ENCODE measurements at regions not wholly inside any gene's neighbourhood (a gene's known extent, or its start where the extent isn't known, plus 50 kb on each side); places are given as distances from the start of the nearest gene placed in this dataset.
A peak's percentile ranks its signal among the peaks of the same experiment; 100 is the strongest.

GRCh38 chr12:111203969-111204368 is 164.9 kb downstream of the PHETA1 start:
- peaks cover 38% of the 10 kb centered on the region for H3K27me3 ChIP-seq
- DNase-seq (no peak), ATAC-seq (no peak)
- no peaks in the 10 kb centered on the region for H3K36me3 ChIP-seq
- H3K27ac ChIP-seq: no peak overlapping the region
- no peak overlapping the region for H3K4me3 ChIP-seq
- no peaks in the 10 kb centered on the region for H3K4me1 ChIP-seq
- no peaks in the 10 kb centered on the region for H3K9me3 ChIP-seq
- intact Hi-C loops (cut with DNase I): no loop called here
- TF ChIP-seq, protein P1, sequence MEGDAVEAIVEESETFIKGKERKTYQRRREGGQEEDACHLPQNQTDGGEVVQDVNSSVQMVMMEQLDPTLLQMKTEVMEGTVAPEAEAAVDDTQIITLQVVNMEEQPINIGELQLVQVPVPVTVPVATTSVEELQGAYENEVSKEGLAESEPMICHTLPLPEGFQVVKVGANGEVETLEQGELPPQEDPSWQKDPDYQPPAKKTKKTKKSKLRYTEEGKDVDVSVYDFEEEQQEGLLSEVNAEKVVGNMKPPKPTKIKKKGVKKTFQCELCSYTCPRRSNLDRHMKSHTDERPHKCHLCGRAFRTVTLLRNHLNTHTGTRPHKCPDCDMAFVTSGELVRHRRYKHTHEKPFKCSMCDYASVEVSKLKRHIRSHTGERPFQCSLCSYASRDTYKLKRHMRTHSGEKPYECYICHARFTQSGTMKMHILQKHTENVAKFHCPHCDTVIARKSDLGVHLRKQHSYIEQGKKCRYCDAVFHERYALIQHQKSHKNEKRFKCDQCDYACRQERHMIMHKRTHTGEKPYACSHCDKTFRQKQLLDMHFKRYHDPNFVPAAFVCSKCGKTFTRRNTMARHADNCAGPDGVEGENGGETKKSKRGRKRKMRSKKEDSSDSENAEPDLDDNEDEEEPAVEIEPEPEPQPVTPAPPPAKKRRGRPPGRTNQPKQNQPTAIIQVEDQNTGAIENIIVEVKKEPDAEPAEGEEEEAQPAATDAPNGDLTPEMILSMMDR (IDR thresholded peaks at IDR 0.05): no peak

DNA sequence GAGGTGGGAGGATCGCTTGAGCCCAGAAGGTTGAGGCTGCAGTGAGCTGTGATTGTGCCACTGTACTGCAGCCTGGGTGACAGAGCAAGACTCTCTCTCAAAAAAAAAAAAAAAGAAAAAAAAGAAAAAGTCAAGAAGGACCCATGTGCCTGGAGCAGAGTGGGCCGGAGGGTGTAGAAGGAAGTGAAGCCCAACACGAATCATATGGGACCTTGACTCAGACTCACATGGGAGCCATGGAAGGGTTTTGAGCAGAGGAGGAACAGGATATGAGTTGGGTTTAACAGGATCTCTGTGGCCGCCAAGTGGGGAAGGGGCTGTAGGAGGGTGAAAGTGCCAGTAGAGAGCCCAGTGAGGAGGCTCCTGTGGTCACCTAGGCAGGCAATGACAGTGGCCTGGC is 165.4 kb downstream of the PHETA1 start:
- peaks cover 36% of the 10 kb centered on the region for H3K27me3 ChIP-seq
- intact Hi-C loops (cut with DNase I): no loop called here

GRCh38 chr12:111202237-111202915 is 166.5 kb downstream of the PHETA1 start:
- TF ChIP-seq, protein P1 (IDR thresholded peaks at IDR 0.05): no peak
- Histone ChIP-seq H3K4me1 (no peaks in the 10 kb centered on the region), H3K27ac (no peak overlapping the region), H3K9me3 (no peaks in the 10 kb centered on the region), H3K36me3 (no peaks in the 10 kb centered on the region), H3K27me3 (peaks cover 29% of the 10 kb centered on the region), H3K4me3 (no peak overlapping the region)
- ATAC-seq (no peak), DNase-seq (no peak)
- intact Hi-C loops (cut with DNase I): no loop called here

More for the DNA sequence above, 165.4 kb downstream of the PHETA1 start:
- DNase-seq (no peak), ATAC-seq (peak; percentile 42)
- Histone ChIP-seq H3K9me3 (no peaks in the 10 kb centered on the region), H3K4me1 (no peaks in the 10 kb centered on the region), H3K36me3 (no peaks in the 10 kb centered on the region), H3K4me3 (no peak overlapping the region), H3K27ac (no peak overlapping the region)
- TF ChIP-seq, protein P1 (IDR thresholded peaks at IDR 0.05): no peak

- ATAC-seq: no peak
These were observed 167.2 kb downstream of the PHETA1 start for GRCh38 chr12:111201495-111202236.

DNA sequence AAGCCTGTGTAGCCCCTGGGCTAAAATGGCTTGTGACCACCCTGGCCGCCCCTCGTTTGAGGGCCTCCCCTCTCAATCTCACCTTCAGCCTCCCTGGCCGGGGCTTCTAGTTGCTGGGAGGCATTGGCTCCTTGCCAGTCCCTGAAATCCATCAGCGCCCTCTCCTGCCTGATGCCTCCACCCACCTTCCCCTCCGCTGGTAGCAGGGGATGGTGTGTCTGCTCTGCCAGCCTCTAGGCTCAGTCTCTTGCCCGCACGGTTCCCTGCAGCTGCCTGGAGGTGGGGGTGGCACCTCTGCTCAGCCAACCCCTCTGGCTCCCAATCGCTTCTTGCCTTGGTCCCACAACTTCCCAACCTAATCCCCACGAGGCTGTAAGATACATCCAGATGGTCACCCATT is 167.9 kb downstream of the PHETA1 start:
- H3K36me3 ChIP-seq: no peaks in the 10 kb centered on the region
- intact Hi-C loops (cut with DNase I): no loop called here
- TF ChIP-seq, protein P1 (IDR thresholded peaks at IDR 0.05): no peak
- peaks cover 27% of the 10 kb centered on the region for H3K27me3 ChIP-seq
- H3K9me3 ChIP-seq: no peaks in the 10 kb centered on the region
- no peak overlapping the region for H3K4me3 ChIP-seq
- H3K27ac ChIP-seq: no peak overlapping the region
- DNase-seq: no peak
- ATAC-seq: no peak
- H3K4me1 ChIP-seq: no peaks in the 10 kb centered on the region

More at GRCh38 chr12:111201495-111202236, 167.2 kb downstream of the PHETA1 start:
- DNase-seq: no peak
- no peaks in the 10 kb centered on the region for H3K9me3 ChIP-seq
- no peaks in the 10 kb centered on the region for H3K36me3 ChIP-seq
- H3K4me1 ChIP-seq: no peaks in the 10 kb centered on the region
- peaks cover 30% of the 10 kb centered on the region for H3K27me3 ChIP-seq
- intact Hi-C loops (cut with DNase I): no loop called here
- no peak overlapping the region for H3K27ac ChIP-seq
- TF ChIP-seq, protein P1 (IDR thresholded peaks at IDR 0.05): no peak
- no peak overlapping the region for H3K4me3 ChIP-seq

All from upper lobe of right lung (tissue), 1 donor.